ENCODE measurements at regions not wholly inside any gene's neighbourhood (a gene's known extent, or its start where the extent isn't known, plus 50 kb on each side); places are given as distances from the start of the nearest gene placed in this dataset.

DNA sequence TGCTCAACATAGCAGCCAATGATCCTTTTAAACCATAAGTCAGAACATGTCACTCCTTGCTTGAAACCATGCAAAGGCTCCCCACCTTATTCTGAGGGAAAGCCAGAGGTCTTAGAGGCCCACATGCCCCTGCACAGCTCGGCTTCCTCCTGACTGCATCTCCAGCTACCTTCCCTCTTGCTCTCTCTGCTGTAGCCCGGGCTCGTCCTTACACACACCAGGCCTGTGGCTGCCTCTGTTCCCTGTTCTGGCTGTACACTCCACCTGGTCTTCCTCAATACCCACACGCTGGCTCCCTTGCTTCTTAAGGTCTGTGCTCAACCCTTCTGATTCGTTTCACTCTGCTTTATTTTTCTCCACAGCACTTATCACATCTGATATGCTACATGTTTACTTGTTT, 116.2 kb downstream of the TNFAIP3 start:
- Histone ChIP-seq H3K9me3 (no peaks in the 10 kb centered on the region), H3K27ac (no peak overlapping the region), H3K4me1 (no peaks in the 10 kb centered on the region), H3K4me3 (no peak overlapping the region), H3K27me3 (no peaks in the 10 kb centered on the region), H3K36me3 (no peaks in the 10 kb centered on the region)
- ATAC-seq = no peak
- WGBS, 2 donors (ENCODE audit: low coverage in 1 of 2) = 82 to 89% methylated on average over 5 of the region's 5 CpGs
- TF ChIP-seq EP300 (IDR thresholded peaks at IDR 0.05) (no peak), POLR2AphosphoS5 (IDR thresholded peaks at IDR 0.05) (no peak), POLR2A (IDR thresholded peaks at IDR 0.05) (no peak)
- TF ChIP-seq, protein P1, sequence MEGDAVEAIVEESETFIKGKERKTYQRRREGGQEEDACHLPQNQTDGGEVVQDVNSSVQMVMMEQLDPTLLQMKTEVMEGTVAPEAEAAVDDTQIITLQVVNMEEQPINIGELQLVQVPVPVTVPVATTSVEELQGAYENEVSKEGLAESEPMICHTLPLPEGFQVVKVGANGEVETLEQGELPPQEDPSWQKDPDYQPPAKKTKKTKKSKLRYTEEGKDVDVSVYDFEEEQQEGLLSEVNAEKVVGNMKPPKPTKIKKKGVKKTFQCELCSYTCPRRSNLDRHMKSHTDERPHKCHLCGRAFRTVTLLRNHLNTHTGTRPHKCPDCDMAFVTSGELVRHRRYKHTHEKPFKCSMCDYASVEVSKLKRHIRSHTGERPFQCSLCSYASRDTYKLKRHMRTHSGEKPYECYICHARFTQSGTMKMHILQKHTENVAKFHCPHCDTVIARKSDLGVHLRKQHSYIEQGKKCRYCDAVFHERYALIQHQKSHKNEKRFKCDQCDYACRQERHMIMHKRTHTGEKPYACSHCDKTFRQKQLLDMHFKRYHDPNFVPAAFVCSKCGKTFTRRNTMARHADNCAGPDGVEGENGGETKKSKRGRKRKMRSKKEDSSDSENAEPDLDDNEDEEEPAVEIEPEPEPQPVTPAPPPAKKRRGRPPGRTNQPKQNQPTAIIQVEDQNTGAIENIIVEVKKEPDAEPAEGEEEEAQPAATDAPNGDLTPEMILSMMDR (IDR thresholded peaks at IDR 0.05) = no peak

DNA sequence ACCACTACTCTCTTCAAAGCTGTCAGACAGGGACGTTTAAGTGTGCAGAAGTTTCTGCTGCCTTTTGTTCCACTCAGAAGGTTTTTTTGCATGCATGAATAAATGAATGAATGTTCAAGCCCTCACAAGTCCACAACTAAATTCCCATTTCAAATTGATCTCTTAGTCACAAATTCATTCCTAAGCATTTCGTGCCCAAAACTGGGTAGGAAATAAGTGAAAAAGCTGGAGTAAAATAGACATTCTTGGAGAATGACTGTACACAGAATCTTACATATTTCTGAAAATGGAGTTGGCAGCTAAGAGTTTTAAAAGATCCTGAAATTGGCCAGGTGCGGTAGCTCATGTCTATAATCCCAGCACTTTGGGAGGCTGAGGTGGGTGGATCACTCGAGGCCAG, 117.6 kb downstream of the PERP start:
- 78 to 79% methylated on average over 4 of the region's 4 CpGs for WGBS, 2 donors (ENCODE audit: low coverage in 1 of 2)
- H3K27me3 ChIP-seq = peaks cover 7% of the 10 kb centered on the region
- H3K9me3 ChIP-seq = no peaks in the 10 kb centered on the region
- H3K27ac ChIP-seq = no peak overlapping the region
- TF ChIP-seq POLR2A (IDR thresholded peaks at IDR 0.05) = no peak
- no peak for ATAC-seq
- no peaks in the 10 kb centered on the region for H3K4me1 ChIP-seq
- no peaks in the 10 kb centered on the region for H3K36me3 ChIP-seq
- no peak overlapping the region for H3K4me3 ChIP-seq

DNA sequence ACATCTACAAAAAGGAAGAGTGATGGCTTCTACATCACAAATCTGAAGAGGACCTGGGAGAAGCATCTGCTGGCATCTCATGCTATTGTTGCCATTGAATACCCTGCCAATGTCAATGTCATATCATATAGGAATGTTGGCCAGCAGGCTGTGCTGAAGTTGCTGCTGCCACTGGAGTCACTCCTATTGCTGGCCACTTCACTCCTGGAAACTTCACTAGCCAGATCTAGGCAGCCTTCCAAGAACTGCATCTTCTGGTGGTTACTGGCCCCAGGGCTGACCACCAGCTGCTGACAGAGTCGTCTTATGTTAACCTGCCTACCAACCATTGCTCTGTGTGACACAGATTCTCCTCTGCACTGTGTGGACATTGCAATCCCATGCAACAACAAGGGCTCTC, 111.8 kb downstream of the PERP start:
- ATAC-seq = no peak
- H3K4me3 ChIP-seq = no peak overlapping the region
- peaks cover 0 to 14% (median 0%) of the 10 kb centered on the region in 3 donors for H3K9me3 ChIP-seq
- TF ChIP-seq EP300 (IDR thresholded peaks at IDR 0.05) (no peak), POLR2AphosphoS5 (IDR thresholded peaks at IDR 0.05) (no peak), POLR2A (IDR thresholded peaks at IDR 0.05) (no peak)
- TF ChIP-seq, protein P1 (IDR thresholded peaks at IDR 0.05) = no peak
- no peaks in the 10 kb centered on the region for H3K36me3 ChIP-seq
- H3K27me3 ChIP-seq = peaks cover 11% of the 10 kb centered on the region
- no CpG with 5 or more reads among the region's 1 CpG for WGBS, 2 donors (ENCODE audit: low coverage in 1 of 2)
- H3K27ac ChIP-seq = no peak overlapping the region
- no peaks in the 10 kb centered on the region for H3K4me1 ChIP-seq

DNA sequence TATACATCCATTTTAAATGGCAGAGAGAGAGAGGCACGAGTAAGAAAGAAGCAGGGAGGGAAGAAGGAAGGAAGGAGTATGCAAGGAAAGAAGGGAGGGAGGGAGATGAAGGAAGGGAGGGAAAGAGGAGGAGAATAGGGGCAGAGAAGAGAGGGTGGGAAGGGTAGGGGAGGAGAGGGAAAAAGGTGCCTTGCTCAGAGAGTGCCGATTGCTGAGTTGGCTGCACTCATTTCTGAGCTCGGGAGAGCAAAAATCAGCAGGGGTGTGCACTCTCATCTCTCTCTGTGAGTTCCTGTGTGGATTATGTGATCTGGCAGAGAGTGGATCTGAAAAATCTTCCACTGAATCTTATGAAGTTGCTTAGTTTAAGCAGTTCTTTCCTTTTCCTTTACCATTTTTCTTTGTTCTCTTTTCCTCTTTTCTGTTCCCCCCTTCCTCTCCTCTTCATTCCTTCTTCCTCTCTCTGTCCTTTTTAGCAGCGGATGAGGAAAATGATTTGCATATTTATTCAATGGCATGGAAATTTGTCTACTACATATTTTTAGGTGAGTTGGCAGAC, 108.7 kb downstream of the PERP start:
- ATAC-seq = no peak
- TF ChIP-seq POLR2AphosphoS5 (IDR thresholded peaks at IDR 0.05) (no peak), POLR2A (IDR thresholded peaks at IDR 0.05) (no peak), EP300 (IDR thresholded peaks at IDR 0.05) (no peak)
- TF ChIP-seq, protein P1 (IDR thresholded peaks at IDR 0.05) = no peak
- no peak overlapping the region for H3K27ac ChIP-seq
- peaks cover 0 to 3% (median 0%) of the 10 kb centered on the region in 3 donors for H3K4me1 ChIP-seq
- peaks cover 4% of the 10 kb centered on the region for H3K27me3 ChIP-seq
- no peaks in the 10 kb centered on the region for H3K36me3 ChIP-seq
- no peak overlapping the region for H3K4me3 ChIP-seq
- H3K9me3 ChIP-seq = peaks cover 0 to 14% (median 0%) of the 10 kb centered on the region in 3 donors
- 64 to 86% methylated on average over 2 to 4 of the region's 4 CpGs for WGBS, 2 donors (ENCODE audit: low coverage in 1 of 2)

DNA sequence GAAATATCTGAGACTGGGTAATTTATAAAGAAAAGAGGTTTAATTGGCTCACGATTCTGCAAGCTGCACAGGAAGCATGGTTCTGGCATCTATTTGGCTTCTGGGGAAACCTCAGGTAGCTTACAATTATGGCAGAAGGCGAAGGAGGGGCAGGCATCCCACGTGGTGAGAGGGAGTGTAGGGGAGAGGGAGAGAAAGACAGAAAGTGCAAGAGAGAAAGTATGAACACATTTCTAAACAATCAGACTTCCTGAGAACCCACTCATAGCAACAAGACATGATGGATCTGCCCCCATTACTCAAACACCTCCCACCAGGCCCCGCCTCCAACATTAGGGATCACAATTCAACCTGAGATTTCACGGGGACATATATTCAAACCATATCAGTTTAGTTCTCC, 107.4 kb downstream of the PERP start:
- no peak for ATAC-seq

More for the DNA sequence above, 107.4 kb downstream of the PERP start:
- 54 to 72% methylated on average over 4 to 5 of the region's 5 CpGs for WGBS, 2 donors (ENCODE audit: low coverage in 1 of 2)
- Histone ChIP-seq H3K4me3 (no peak overlapping the region), H3K27ac (no peak overlapping the region), H3K36me3 (no peaks in the 10 kb centered on the region), H3K9me3 (peaks cover 0 to 14% (median 0%) of the 10 kb centered on the region in 3 donors), H3K27me3 (peaks cover 4% of the 10 kb centered on the region), H3K4me1 (peaks cover 0 to 3% (median 0%) of the 10 kb centered on the region in 3 donors)
- TF ChIP-seq EP300 (IDR thresholded peaks at IDR 0.05) (no peak), POLR2AphosphoS5 (IDR thresholded peaks at IDR 0.05) (no peak), POLR2A (IDR thresholded peaks at IDR 0.05) (no peak)
- TF ChIP-seq, protein P1 (IDR thresholded peaks at IDR 0.05) = no peak
